ENCODE measurements at regions not wholly inside any gene's neighbourhood (a gene's known extent, or its start where the extent isn't known, plus 50 kb on each side); places are given as distances from the start of the nearest gene placed in this dataset.
"Not testable (repeated sequence)": the region's sequence is repeated elsewhere in the genome, so short reads cannot be mapped to it uniquely, and the experiment has no call there.

DNA sequence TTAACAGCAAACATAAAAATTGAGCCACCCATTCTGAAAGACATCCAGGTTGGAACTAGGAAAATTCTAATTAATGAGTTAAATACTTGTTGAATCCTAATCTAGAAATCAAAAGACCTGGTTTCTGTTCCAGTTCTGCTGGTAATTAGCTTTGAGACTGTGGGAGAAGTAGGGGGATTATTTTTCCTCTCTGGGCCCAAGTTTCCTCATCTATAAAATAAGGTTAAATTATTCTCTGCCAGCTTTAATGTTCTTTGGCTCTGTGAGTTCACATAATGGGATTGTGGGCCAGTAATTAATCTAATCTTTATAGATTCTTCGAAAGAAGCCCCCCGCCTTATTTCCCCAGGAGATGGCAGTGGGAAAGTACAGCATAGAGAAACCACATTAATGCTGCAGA lies 104.6 kb downstream of the ENC1 start:
- no peak for DNase-seq (ENCODE audit: low read depth in 3 of 3, low spot score in 2 of 3)

DNA sequence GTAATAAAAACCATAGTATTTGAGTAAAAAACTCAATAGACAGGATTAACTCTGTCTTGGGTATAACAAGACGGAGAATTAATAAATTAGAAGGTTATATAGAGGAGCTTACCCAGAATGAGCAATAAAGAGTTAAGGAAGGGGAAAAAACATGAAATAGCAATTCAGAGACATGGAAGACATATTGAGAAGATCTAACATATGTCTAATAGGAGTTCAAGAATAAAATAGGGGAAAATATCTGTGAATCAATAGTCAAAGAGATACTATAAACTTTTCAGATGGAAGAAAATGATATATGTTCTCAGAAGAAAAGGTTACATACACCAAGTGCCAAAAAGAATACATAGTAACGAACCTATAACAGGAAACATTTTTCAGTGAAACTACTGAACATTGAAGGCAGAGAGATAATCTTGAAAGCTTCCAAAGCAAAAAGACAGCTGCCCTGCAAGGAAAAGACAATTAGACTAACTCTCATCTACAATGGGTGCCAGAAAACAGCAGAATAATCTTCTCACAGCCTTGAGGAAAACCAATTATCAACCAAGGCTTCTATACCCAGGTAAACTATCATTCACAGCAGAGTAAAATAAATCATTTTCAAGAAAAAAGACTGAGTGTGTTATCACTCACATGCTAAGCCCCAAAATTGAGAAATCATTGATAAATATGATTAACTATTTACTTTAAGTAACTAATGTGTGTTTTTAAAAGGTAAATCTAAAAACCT lies 106.0 kb downstream of the ENC1 start:
- DNase-seq (ENCODE audit: low read depth in 3 of 3, low spot score in 2 of 3) = no peak

DNA sequence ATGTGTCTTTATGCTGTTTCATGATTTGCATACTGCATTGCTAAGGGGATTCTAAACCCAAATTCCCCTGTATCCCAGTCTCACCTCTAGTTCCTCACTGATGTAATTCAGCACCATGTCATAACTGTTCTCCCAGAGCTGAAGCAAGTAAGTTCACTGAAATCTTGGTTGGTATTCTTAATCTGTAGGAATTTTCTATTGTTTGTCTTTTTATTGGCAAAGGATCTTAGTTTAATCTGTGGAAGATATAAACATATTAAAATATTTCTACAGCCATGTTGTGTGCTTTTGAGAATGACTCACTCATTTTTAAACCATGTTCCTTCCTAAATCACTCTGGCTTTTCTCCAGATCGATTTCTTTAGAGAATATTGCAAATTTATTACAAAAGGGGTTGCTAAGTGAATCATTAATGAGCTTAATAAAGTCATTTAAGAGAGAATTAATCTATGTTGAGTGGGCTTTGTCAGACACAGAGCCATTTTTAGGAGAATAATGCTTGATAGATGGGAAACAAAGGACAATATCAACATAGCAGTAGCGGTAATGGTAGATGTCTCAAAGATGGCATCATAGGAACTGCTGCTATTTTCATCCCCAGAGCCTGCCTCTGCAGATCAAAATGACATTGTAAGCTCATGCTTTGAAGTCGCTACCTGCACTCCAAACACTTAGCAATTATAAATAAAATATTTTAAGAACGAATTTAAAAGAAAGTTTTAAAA lies 110.0 kb downstream of the ENC1 start:
- DNase-seq (ENCODE audit: low read depth in 3 of 3, low spot score in 2 of 3) = no peak

DNA sequence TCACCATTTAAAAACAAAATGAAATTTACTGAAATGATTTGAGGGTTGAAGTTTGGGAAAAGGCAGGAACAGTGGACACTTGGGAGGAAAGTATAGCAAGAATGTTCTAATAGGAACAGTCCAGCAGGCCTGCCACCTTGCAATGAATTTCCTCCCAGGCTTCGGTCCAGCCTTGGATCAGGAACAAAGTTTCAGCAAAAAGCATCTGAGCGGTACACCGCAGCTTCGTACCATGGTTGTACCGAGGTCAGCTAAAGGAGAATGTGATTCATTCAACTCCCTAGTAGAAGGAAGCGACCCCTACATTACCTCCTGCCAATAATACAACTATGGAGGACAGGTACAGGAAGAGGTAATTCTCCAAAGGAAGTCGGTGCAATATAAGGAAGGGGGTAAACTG lies 111.4 kb downstream of the ENC1 start:
- no peak for DNase-seq (ENCODE audit: low read depth in 3 of 3, low spot score in 2 of 3)

GRCh38 chr5:74526111-74526510 lies 114.4 kb downstream of the ENC1 start:
- DNase-seq (ENCODE audit: low read depth in 3 of 3, low spot score in 2 of 3) = no peak

DNA sequence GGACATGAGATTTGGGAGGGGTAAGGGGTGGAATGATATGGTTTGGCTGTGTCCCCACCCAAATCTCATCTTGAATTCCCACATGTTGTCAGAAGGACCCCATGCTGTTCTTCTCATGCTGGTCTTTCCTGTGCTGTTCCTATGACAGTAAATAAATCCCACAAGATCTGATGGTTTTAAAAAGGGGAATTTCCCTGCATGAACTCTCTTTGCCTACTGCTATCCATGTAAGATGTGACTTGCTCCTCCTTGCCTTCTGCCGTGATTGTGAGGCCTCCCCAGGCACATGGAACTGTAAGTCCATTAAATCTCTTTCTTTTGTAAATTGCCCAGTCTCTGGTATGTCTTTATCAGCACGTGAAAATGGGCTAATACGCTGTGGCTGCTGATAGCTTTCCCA lies 115.8 kb downstream of the ENC1 start:
- not testable (repeated sequence) for DNase-seq (ENCODE audit: low read depth in 3 of 3, low spot score in 2 of 3)

- DNase-seq (ENCODE audit: low read depth in 3 of 3, low spot score in 2 of 3) = not testable (repeated sequence)
These were observed 116.8 kb downstream of the ENC1 start for GRCh38 chr5:74523698-74524097.

- not testable (repeated sequence) for DNase-seq (ENCODE audit: low read depth in 3 of 3, low spot score in 2 of 3)
These were observed 117.7 kb downstream of the ENC1 start for GRCh38 chr5:74522838-74523237.

DNA sequence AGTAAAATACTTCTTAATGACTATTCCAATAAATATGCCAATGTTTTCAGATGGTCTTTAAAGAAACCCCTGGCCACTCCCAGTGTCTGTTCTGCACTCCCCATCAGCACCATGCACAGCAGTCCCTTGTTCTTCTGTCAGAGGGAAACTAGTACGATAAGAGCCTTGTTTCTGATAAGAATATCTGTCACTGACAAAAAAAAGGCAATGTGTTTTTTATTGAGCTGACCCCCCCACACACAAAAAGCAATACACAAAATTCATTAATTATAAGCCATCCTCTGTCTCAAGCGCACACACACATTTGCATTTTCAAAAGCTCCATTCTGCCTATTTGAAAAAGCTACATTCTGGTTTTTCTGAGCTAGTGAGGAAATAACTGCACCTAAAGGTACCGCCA lies 119.1 kb downstream of the ENC1 start:
- DNase-seq (ENCODE audit: low read depth in 3 of 3, low spot score in 2 of 3) = no peak

DNA sequence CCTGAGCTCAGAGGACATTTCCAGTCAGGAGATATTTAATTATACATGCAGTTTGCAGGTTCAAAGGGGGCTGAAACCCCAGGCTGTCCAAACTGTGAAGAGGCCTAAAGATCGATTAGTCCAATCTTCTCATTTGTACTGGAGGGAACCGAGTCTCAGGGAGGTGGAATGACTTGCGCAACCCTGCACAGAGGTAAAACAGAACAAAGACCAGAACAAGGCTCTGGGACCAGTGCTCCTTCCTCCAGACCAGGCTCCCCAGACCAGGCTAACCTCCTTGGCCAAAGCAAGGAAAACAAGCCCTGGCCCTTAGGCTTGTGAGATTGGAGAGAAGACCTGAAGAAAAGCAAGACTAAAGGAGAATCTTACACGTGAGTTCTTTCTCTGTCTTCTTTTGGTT lies 120.8 kb downstream of the ENC1 start:
- no peak for DNase-seq (ENCODE audit: low read depth in 3 of 3, low spot score in 2 of 3)

- DNase-seq (ENCODE audit: low read depth in 3 of 3, low spot score in 2 of 3) = no peak
These were observed 121.4 kb downstream of the ENC1 start for GRCh38 chr5:74519161-74519571.

- DNase-seq (ENCODE audit: low read depth in 3 of 3, low spot score in 2 of 3) = no peak
These were observed 122.8 kb downstream of the ENC1 start for GRCh38 chr5:74517700-74518099.

DNA sequence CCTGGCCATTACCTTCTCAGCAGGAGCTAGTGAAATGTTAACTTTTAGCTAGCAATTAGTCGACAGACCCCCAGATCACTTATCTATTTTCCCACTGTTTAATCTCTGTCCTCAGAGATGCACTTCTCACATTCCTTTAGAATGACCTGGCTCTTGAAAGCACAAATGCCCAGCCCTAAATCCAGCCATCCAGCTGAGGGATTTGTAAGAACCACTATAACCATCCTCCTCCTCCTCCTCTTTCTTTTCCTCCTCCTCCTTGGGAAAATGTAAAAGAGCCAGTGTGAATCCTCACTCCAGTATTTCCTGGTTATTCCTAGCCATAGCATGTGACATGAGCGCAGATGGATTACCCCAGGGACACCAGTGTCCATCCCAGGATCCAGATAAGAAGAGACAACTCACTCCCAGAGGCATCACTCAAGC lies 124.3 kb downstream of the ENC1 start:
- DNase-seq (ENCODE audit: low read depth in 3 of 3, low spot score in 2 of 3) = no peak

DNA sequence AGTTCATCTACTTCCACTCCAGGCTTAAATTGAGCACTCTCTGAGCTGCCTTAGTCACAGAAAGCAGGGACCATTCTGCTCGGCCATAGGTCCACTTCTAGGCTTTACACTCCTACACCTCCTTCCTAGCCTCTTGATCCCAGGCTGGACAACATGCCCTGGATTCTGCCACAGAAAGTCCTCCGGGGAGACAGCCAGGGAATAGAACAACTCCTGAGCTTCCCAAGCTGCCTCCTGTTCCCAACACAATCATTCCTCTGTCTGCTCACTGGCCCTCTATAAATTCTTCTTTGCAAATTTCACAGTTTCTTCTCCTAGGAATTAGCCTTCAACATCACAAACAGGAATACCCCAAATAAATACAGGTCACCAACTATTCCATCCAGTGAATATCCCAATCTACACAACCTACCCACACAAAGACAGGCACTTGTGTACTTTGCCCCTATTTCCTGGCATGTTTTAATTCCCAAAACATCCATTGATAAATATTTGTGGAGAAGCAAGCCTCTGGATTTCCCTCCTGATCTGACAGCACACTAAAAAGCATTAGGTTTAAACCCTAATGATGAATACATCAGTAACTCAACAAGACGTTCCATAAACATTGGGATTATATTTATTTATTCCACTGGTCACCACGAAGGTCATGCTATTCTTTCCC lies 125.5 kb downstream of the ENC1 start:
- no peak for DNase-seq (ENCODE audit: low read depth in 3 of 3, low spot score in 2 of 3)

DNA sequence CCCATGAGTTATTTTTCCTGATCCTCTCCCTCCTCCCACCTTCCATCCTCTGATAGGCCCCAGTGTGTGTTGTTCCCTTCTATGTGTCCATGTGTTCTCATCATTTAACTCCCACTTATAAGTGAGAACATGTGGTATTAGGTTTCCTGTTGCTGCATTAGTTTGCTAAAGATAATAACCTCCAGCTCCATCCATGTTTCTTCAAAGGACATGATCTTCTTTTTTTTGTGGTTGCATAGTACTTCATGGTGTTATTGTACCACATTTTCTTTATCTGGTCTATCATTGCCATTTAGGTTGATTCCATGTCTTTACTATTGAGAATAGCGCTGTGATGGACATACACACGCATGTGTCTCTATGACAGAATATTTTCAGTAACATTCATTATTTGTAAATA lies 128.8 kb downstream of the ENC1 start:
- DNase-seq (ENCODE audit: low read depth in 3 of 3, low spot score in 2 of 3) = not testable (repeated sequence)

DNA sequence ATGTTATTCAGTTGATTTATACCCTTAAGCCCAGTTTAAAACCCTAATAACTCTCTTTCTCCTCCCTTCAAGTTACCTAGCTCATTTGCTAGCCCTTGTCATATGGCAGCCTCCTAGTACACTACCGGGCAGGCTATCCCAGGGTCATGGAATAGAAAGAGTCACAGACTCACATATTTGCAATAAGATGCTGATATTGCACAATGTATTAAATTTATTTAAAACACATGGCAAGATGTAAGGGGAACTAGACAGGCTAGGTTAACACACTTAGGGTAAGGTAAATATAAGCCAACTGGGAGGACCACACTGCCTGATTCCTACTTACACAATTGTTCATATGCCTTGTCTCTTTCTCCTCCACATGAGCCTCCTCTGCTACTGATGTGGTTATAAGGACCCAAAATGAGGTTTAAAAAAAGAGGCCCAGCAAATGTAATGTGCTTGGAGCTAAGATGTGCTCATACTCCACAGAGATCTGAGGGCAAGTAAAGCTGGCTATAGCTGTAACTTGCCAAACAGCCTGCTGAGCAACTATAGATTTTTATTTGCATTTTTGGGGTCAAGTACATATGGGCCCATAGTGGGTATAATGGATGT lies 130.0 kb downstream of the ENC1 start:
- no peak for DNase-seq (ENCODE audit: low read depth in 3 of 3, low spot score in 2 of 3)

DNA sequence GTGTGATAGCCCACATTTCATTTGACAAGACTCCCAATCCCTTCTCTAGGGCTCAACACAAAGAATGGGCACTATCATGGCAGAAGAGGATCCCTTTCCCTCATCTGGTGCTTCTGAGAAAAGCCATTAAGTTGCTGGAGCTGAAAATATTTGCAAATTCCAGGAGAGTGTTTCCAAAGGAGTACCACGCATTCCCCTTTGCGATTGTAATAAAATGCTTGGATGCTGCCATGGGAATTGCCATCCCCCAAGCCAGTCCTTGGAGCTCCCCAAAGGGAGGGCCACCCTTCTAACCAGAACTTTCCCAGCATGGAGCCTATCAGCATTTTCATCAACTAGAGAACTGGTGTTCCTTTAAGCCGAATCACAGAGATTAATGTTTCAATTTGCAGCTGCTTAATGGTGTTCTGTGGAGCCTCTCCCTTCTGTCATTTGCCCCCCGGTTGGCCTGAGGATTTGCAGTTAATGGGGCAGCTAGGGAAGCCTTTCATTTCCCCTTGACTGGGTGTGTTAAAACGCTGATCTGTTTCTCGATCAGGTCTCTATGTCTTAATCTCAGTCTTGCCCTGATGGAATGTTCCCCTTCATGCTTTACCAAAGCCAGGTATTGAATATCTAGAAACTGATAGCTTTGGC lies 133.0 kb downstream of the ENC1 start:
- DNase-seq (ENCODE audit: low read depth in 3 of 3, low spot score in 2 of 3) = peak in 1 of 3 donors; percentile 54

DNA sequence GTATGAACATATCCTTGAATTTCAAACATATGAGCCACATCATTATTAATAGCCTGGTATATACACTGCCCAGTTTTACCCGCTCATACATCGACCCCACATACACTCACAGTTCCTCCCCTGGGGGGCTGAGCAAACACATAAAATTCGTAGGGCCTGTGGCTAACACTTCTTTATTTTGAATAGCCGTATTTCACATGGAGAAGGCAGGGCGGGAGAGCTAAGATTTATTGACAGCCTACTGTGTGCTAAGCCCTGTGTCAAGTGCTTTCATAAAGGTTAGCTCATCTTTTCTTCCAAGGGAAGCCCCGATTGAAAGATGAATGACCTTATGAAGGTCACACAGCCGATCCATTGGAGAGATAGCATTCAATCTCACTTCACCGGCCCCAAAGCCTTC lies 134.4 kb downstream of the ENC1 start:
- no peak for DNase-seq (ENCODE audit: low read depth in 3 of 3, low spot score in 2 of 3)

DNA sequence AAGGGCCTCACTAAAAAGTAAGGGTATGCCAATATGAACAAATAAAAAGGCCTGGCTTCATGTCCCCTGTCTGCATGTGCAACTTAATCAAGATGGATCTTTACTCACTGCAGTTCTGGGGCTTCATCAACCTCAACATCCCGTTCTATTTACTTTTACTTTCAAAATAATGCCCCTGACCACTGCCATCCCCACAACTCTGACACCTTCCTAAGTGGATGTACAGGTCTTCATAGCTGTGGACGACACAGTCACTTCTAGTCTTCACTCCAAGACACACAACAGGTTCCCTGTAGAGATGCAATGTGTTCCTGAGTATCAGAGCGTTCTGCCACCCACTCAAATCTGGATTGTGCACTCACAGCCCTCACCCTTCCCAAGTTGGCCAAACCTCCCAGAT lies 136.1 kb downstream of the ENC1 start:
- no peak for DNase-seq (ENCODE audit: low read depth in 3 of 3, low spot score in 2 of 3)

GRCh38 chr5:74502479-74502950 lies 138.0 kb downstream of the ENC1 start:
- DNase-seq (ENCODE audit: low read depth in 3 of 3, low spot score in 2 of 3) = no peak

All from right renal cortex interstitium (tissue), 3 donors.